Spleen (tissue), 7 donors: ENCODE measurements at regions not wholly inside any gene's neighbourhood (a gene's known extent, or its start where the extent isn't known, plus 50 kb on each side); places are given as distances from the start of the nearest gene placed in this dataset.

Experiments
- CTCF ChIP-seq, 11 experiments: fragments of 200-600 bp in 7 of 11; fragments of 450-650 bp in 4 of 11; sonication (generic) in 4 of 11; IDR thresholded peaks in 8 of 11; conservative IDR thresholded peaks in 3 of 11; 1 replicate in 7 of 11; 2 replicates in 4 of 11; pipeline versions ENCODE4 v1.4.0 to v1.8.0; 2016 to 2021; ENCODE audit warnings: antibody characterized with exemption in 11 of 11, inconsistent platforms in 4 of 11, mild to moderate bottlenecking in 1 of 11
- POLR2A ChIP-seq, 3 donors: fragments of 450-650 bp; IDR thresholded peaks; one replicate each; pipeline ENCODE4 v1.5.1; 2017; ENCODE audit warnings: antibody characterized with exemption in 3 of 3, mild to moderate bottlenecking in 1 of 3
- donor health status: DM: no; HTN: no; CAD: no; lungs with moderate emphysema.
- donor health status: DM: no; HTN: no; CAD: no.
- donor health status: DM: no; HTN: no; CAD: no.

DNA sequence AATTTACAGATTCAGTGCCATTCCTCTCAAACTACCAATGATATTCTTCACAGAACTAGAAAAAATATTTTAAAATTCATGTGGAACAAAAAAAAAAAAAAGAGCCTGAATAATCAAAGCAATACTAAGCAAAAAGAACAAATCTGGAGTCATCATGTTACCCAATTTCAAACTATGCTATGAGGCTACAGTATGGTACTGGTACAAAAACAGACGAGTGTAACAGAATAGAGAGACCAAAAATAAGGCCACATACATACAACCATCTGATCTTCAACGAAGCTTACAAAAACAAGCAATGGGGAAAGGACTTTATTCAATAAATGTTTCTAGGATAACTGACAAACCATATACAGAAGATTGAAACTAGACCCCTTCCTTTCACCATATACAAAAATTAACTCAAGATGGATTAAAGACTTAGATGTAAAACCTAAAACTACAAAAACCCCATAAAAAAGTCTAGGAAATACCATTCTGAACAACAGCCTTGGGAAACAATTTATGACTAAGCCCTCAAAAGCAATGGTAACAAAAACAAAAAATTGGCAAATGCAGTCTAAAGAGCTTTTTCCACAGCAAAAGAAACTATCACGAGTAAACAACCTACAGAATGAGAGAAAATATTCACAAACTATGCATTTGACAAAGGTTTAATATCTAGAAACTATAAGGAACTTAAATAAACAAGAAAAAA lies 207.7 kb downstream of the PTN start:
- TF ChIP-seq CTCF (IDR thresholded peaks at IDR 0.05 in 8 of 11, conservative IDR thresholded peaks at IDR 0.05 in 3 of 11) (no peak), POLR2A (IDR thresholded peaks at IDR 0.05) (no peak)
